Inferior parietal cortex (tissue), 1 donor: ENCODE measurements at regions not wholly inside any gene's neighbourhood (a gene's known extent, or its start where the extent isn't known, plus 50 kb on each side); places are given as distances from the start of the nearest gene placed in this dataset.
"Not testable (repeated sequence)": the region's sequence is repeated elsewhere in the genome, so short reads cannot be mapped to it uniquely, and the experiment has no call there.

ENCODE experiments used
- DNase-seq: peaks from one replicate; pipeline ENCODE4 v3.0.0-alpha.2; 2016; ENCODE audit errors: extremely low spot score

GRCh38 chr9:93879662-93880407, 75.3 kb downstream of the BARX1 start:
- not testable (repeated sequence) for DNase-seq

GRCh38 chr9:93875330-93875729, 79.8 kb downstream of the BARX1 start:
- no peak for DNase-seq

- no peak for DNase-seq
These were observed 80.9 kb downstream of the BARX1 start for GRCh38 chr9:93874242-93874641.

GRCh38 chr9:93871286-93871685, 83.9 kb downstream of the BARX1 start:
- DNase-seq = no peak

- no peak for DNase-seq
These were observed 85.3 kb downstream of the BARX1 start for GRCh38 chr9:93869863-93870262.

- DNase-seq = no peak
These were observed 86.1 kb downstream of the BARX1 start for GRCh38 chr9:93869088-93869487.

GRCh38 chr9:93865716-93866115, 89.4 kb downstream of the BARX1 start:
- no peak for DNase-seq

GRCh38 chr9:93865245-93865644, 89.9 kb downstream of the BARX1 start:
- DNase-seq = no peak

- no peak for DNase-seq
These were observed 90.3 kb downstream of the BARX1 start for GRCh38 chr9:93864840-93865239.

- no peak for DNase-seq
These were observed 91.1 kb downstream of the BARX1 start for GRCh38 chr9:93864032-93864431.

- no peak for DNase-seq
These were observed 92.1 kb downstream of the BARX1 start for GRCh38 chr9:93862877-93863545.

- no peak for DNase-seq
These were observed 93.3 kb downstream of the BARX1 start for GRCh38 chr9:93861736-93862358.

- no peak for DNase-seq
These were observed 94.2 kb downstream of the BARX1 start for GRCh38 chr9:93860694-93861658.

- no peak for DNase-seq
These were observed 95.5 kb downstream of the BARX1 start for GRCh38 chr9:93859431-93860215.

- no peak for DNase-seq
These were observed 97.6 kb downstream of the BARX1 start for GRCh38 chr9:93857528-93857927.

- DNase-seq = no peak
These were observed 102.4 kb downstream of the BARX1 start for GRCh38 chr9:93852728-93853127.

- DNase-seq = no peak
These were observed 108.8 kb downstream of the BARX1 start for GRCh38 chr9:93846349-93846748.

GRCh38 chr9:93843396-93843795, 111.8 kb downstream of the BARX1 start:
- no peak for DNase-seq

GRCh38 chr9:93830606-93831005, 124.5 kb downstream of the BARX1 start:
- DNase-seq = no peak

GRCh38 chr9:93830012-93830596, 125.1 kb downstream of the BARX1 start:
- DNase-seq = no peak
